GM19043 (cell line): ENCODE measurements at regions not wholly inside any gene's neighbourhood (a gene's known extent, or its start where the extent isn't known, plus 50 kb on each side); places are given as distances from the start of the nearest gene placed in this dataset.
"Not testable (repeated sequence)": the region's sequence is repeated elsewhere in the genome, so short reads cannot be mapped to it uniquely, and the experiment has no call there.

ENCODE experiments used
- ATAC-seq: cut with Tn5 transposase; IDR thresholded peaks from one replicate; pipeline ENCODE4 v1.9.1; 2021; ENCODE audit warnings: low read depth; ENCODE audit not compliant: unreplicated experiment

DNA sequence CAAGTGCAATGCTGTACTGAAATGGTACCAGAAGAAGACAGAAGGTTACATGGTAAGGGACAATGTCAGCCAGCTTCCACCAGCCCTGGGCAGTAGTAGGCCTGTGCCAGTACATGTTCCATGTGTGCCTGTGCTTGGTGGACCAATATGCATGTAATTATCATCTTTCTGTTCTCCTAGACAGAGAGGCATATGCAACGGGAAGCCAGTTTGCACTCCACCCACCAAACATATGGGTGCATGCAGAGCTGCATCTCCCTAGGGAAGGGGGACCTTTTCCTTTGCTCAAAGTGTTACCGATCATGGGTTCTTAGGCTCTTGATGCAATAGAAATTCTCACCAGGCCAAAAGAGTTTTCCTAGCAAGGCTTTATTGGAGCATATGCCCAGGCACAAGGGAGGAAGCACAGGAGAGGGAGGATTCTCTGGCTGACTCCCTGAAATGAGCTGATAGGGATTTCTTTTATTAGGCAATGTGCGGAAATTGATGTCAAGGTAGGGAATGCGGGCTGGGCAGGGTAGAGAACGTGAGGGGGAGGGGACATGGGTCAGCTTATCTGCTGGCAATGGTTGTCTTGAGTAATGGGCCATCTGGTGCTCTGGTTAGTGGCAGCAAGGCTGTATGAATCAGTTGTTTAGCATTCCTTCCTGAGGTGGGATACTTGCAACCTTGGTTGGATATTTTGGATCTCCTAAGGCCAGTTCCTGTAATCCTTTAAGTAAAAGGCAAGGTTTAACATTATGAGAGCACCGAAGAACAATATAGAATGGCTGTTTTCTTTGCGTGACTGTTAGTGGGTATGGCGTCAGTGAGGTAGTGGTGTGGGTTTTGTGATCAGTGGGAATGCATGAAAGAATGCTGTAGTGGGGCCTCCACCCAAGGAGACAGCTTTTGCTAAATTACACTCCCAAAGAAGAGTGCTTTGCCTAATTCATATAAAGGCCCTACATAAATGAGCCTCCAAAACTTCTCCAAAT lies 102.5 kb downstream of the CDRT15L2 start:
- not testable (repeated sequence) for ATAC-seq

DNA sequence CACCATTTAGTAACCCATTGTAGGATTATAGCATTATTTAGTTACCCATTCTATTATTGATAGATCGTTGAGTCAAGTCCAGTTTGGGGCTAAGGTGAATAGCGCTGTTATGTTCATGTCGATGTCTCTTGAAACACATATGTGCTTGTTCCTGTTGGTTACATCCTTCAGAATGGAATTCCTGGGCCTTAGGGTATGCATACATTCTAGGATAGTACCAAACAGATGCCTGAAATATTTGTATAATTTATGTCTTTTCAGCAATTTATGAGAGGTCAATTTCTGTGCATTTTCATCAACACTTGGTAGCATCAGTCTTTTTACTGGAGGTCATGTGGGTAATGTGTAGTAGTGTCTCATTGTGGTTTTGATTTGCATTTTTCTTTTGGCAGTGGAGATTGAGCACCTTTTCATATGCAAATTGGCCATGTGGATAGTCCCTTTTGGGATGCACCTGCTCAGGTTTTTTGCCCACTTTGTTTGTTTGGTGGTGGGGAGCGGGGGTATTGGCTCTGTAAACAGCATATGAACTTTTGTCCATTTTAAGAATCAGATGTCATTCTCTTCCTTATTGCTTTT lies 104.2 kb downstream of the CDRT15L2 start:
- ATAC-seq = not testable (repeated sequence)

DNA sequence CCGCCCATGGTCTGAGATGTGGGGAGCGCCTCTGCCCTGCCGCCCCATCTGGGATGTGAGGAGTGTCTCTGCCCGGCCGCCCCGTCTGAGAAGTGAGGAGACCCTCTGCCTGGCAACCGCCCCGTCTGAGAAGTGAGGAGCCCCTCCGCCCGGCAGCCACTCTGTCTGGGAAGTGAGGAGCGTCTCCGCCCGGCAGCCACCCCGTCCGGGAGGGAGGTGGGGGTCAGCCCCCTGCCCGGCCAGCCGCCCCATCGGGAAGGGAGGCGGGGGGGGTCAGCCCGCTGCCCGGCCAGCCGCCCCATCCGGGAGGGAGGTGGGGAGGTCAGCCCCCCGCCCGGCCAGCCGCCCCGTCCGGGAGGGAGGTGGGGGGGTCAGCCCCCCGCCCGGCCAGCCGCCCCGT lies 105.5 kb downstream of the CDRT15L2 start:
- ATAC-seq = not testable (repeated sequence)

DNA sequence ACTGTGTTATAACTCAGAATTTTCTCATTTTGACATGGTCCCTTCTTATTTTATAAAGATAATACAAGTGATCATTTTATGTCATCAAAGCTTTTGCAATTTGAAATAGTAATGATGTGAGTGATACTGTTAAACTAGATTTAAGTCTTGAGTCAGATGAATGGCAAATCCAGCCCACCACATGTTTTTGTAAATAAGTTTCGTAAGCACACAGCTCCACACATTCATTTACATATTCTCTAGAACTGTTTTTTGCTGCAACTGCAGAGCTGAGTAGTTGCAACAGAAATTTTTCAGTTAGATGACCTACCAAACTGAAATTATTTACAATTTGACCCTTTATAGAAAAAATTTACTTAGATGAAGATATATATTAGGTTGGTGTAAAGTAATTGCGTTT lies 108.1 kb downstream of the CDRT15L2 start:
- not testable (repeated sequence) for ATAC-seq

DNA sequence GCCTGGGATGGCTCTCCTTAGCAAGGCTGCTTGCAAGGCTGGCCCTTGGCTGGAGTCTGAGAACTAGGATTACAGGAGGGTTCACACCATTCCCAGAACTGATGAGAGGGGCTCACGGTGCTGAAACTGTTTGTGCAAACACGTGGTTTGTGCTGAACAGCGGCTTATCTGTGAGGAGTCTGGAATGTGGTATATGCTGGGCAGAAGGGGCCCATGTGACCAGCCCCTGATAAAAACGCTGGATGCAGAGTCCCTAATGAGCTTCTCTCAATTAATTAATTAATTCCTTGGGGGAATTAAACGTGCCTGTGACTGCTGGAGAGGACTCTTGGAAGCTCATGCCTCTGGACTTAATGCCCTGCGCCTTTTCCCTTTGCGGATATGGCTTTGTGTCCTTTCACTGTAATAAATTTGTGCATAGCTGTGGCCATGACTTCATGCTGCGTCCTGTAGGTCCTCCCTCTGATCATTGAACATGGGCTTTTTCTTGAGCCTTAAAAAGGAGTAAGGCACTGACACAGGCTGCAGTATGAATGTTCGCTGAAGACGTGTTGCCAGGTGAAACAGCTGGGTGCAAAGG lies 109.7 kb downstream of the CDRT15L2 start:
- not testable (repeated sequence) for ATAC-seq

DNA sequence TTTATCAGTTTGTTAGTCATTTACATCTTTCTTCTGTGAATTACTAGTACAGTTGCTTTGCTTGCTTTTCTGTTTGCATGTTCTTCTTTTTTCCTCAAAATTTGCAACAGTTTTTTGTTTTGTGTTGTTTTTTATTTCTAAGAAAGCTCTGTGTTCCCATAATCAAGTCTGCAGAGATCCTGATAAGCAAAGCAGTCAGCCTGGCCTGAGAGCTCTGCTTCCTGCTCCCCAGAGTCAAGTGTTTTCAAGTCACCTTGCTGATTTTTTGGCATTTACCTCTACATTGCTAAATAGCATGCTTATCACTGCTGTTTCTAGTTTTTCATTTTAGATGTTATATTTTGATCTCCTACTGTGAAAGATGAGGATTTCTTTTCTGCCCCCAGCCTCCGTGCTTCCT lies 113.2 kb downstream of the CDRT15L2 start:
- ATAC-seq = not testable (repeated sequence)

DNA sequence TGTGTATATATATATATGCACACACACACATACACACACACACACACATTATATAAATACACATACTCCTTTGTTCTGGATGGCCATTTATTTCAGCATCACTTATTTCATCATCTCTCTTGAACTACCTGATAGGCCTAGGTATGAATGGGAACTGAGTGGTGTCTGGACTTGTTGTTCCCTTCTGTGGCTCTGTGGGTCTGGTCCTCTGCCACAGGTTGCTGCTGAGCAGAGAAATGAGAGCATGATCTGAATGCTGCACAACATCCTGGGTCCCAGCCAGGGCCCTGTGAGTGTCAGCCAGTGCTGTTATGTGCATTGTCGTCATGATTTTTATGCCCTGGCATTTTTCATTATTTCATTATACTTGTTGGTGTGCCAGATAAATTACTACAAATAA lies 116.3 kb downstream of the CDRT15L2 start:
- not testable (repeated sequence) for ATAC-seq

DNA sequence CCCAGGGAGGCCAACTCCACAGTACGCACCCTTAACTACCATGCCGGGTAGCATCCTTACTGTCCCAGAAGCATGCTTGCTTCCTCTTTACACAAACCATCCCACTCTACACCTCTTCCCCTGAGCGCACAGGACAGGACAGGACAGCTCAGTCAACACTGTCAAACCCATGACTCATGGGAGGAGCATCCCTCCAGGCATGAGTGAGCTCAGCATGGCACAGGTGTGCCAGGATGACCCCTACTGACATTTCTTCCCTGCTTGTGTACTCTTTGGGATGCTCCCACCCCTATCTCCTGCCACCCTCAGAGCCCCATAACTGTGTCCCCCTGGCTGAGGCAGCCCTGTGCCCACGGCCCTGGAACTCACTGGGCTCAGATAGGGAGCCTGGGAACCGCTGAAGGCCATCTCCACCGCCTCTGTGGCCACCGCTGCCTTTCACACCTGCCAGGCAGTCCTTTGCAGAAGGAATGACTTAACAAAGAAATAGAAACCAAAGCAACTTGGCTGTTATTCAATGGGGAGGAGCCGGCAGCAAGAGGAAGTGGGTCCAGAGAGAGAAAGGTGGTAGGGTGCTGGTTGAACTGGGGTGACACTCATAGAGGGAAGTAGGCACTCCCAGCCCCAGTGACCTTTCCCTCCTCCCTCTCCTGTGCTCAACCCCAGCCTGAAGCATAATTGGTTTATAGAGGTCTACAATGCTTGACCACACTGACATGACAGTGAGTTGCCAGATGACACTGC lies 119.1 kb downstream of the CDRT15L2 start:
- ATAC-seq = peak; percentile 86

DNA sequence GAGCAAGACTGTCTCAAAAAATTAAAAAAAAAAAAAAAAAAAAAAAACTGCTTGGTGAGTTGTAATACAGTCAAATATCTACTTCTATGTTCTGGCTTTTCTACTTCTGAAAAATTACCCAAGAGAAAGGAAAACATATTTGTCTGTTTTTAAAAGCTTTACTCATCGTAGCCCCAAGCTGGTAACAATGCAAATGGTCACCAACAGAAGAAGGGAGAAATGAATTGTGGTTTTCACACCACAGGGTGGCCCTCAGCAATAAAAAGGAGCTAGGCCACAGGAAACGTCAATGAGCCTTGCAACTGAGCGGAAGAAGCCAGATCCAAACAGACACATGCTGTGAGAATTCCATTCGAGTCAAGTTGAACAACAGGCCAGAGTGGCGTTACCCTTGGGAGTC lies 121.0 kb downstream of the CDRT15L2 start:
- ATAC-seq = not testable (repeated sequence)

DNA sequence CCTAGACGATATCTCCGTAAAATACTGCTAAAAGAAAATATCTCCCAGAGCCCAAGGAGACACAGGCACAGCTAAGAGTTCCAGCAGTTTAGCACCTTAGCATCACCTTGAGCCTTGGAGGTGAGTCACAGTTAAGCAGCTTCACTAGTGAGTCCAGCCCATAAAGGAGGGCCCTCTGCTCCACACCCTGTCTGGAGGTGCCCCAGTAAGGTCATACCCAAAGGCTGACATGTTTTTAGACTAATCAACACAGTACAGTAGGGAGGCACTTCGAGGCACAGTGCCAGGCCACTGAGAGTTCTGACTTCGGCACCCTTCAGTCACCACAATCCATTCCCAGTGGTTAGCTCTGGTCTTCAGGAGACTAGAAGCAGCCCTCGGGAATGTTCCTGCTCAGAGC lies 121.8 kb downstream of the CDRT15L2 start:
- ATAC-seq = not testable (repeated sequence)

DNA sequence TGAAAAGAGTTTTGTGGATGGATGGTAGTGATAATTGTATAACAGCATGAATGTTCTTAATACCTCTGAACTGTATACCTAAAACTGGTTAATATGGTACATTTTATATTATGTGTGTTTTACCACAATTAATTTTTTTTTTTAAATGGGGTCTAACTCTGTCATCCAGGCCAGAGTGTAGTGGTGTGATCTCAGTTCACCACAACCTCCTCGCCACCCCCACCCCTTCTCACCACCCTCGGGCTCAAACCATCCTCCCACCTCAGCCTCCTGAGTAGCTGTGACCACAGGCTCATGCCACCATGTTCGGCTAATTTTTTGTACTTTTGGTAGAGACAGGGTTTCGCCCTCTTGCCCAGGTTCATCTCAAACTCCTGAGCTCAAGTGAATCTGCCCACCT lies 123.2 kb downstream of the CDRT15L2 start:
- no peak for ATAC-seq

DNA sequence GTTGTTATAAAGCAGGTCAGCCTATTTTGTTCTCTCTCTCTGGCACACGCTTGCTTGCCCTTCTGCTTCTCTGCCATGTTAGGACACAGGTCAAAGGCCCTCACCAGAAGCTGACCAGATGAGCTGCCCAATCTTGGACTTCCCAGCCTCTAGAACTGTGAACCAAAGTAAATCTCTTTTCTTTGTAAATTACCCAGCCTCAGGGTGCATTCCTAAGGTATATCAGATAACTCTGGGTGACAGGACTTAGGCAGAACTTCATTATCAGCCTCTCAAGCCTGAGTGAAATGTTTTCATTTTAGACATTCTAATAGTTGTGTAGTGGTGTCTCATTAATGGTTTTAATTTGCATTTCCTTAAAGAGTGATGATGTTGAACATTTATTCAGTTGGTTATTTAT lies 124.3 kb downstream of the CDRT15L2 start:
- no peak for ATAC-seq

DNA sequence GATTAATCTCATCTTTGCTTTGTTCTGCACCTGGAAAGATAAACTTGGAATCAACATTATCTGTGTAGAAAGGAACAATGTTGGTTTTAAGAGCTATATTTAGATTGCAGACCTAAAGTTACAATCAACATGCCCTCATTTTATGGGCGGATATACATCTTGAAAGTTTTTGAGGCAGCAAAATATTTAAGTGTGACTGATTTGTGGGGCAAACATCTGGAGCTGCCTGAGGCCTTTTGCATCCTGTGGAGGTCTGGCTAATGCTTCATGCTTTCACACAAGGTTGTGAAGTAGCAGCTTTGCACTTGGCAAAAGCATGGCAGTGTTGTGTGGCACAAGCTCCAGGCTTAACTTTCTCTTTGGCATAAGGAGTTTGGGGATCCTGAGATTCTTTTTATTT lies 125.7 kb downstream of the CDRT15L2 start:
- not testable (repeated sequence) for ATAC-seq

DNA sequence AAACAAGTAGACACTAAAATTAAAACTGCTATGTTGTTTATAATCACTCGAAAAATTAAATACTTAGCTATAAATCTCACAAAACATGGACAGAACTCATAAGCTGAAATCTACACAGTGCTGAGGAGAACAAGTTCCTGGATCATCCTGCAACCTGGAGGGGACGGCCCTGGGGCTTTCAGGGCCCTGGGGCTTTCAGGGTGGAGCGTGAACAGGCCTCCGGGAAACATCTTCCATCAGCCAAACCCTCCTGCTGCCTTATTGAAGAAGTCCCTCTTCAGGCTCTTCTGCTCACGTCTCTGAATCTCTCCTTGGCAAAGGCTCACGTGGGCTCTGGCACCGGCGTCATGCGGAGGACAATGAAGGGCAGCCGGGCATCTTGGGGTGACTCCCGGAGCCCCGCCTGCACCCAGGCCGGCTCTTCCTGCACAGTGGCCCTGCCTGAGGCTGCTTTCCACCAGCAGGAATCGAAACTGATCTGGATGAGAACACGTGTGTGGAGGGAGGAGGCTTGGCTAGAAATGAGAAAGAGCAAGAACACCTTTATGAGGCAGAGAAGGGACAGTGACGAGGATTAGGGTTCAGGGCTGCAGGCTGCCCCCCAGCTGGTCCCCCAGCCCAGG lies 127.3 kb downstream of the CDRT15L2 start:
- ATAC-seq = no peak

DNA sequence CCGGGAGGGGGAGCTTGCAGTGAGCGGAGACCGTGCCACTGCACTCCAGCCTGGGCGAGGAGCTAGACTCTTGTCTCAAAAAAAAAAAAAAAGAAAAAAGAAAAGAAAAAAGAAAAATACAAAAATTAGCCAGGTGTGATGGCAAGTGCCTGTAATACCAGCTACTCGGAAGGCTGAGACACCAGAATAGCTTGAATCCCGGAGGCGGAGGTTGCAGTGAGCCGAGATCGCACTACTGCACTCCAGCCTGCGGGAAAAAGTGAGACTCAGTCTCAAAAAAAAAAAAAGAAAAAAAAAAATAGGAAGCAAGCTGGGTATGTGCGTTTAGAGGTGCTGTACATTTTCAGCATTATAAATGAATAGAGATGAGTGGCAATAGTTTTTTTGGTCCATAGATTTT lies 129.3 kb downstream of the CDRT15L2 start:
- not testable (repeated sequence) for ATAC-seq

DNA sequence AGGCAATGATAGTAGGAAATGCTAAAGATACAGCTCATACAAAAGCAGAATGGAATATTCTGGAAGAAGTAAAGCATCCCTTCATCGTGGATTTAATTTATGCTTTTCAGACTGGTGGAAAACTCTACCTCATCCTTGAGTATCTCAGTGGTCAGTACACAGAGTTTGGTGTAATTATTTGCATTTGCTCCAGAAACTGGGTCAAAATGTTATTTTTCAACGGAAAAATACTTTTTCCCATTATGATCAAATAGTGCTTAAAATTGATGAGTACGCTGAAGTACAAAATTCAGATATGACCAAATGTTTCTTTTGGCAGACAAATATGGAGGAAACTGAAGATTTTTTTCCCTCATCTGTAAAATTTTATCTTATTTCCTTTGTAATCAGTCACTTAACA lies 137.0 kb downstream of the CDRT15L2 start:
- not testable (repeated sequence) for ATAC-seq

DNA sequence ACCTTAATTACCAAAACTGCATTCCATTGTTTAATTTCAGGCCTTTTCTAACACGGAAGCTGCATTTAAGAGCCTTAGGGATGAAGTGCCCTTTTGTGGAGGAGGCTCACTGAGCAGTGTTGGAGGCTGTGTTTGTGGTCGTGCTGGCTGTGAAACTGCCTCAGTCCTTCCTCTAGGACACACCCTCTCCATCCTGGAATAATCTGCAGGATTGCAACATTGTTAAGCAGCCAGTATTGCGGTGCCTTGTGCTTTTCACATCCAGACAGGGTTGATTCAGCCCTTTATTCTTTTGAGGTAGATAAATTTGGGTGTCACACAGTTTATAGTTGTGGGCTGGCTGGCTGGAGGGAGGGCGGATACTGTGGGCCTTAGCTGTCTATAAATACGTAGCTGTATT lies 141.6 kb downstream of the CDRT15L2 start:
- no peak for ATAC-seq

DNA sequence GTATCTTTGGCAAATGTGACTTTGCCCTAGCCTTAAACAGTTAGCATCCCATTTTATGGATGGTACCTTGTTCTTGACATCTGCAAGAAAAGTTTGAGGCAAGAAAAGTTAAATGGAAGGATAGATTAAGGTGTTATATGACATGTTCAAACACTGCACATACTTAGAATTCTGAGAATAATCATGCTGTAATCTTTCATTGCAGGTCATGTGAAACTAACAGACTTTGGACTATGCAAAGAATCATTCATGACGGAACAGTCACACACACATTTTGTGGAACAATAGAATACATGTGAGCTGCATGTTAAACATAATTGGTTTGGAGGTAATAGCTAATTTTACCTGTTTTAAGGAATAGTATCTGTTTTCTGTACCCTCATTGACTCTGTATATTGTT lies 144.9 kb downstream of the CDRT15L2 start:
- ATAC-seq = not testable (repeated sequence)

DNA sequence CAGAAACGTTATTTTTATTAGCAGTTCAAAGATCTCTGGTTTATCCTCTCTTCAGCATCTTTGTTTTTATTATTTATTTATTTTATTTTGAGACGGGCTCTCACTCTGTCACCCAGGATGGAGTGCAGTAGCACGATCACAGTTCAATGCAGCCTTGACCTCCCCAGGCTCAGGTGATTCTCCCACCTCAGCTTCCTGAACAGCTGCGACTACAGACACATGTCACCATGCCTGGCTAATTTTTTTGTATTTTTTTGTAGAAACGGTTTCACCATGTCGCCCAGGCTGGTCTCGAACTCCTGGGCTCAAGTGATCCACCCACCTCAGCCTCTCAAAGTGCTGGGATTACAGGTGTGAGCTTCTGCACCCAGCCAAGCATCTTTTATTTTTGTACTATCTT lies 147.7 kb downstream of the CDRT15L2 start:
- ATAC-seq = not testable (repeated sequence)

DNA sequence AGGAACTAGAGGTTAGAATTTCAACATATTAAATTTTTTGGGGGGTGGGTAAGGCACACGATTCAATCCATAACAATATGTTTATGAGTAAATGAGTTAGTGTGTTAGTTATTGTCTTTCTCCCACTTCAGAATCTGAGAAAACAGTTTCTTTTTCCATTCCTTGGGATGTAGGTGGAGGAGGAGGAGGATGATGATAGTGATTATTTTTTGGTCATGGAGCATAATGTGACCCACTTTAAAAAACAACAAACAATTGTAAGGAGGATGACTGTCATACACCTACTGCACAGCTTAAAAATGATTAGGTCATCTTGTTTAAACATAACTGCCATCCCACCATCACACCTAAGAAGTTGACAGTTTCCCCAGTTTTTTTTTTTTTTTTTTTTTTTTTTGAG lies 148.7 kb downstream of the CDRT15L2 start:
- no peak for ATAC-seq
